ENCODE measurements at regions not wholly inside any gene's neighbourhood (a gene's known extent, or its start where the extent isn't known, plus 50 kb on each side); places are given as distances from the start of the nearest gene placed in this dataset.

GRCh38 chr3:65093641-65094040, 405.8 kb upstream of the ADAMTS9 start:
- Histone ChIP-seq H3K36me3 (no peaks in the 10 kb centered on the region), H3K4me3 (ENCODE audit: low read depth, low read length) (no peak overlapping the region), H3K27me3 (ENCODE audit: insufficient read depth, low read depth, severe bottlenecking) (no peaks in the 10 kb centered on the region), H3K9me3 (ENCODE audit: severe bottlenecking) (no peaks in the 10 kb centered on the region), H3K27ac (no peak overlapping the region)
- DNase-seq: no peak
- TF ChIP-seq CTCF (IDR thresholded peaks at IDR 0.05; ENCODE audit: low read depth, low read length): no peak

GRCh38 chr3:65091565-65091964, 403.8 kb upstream of the ADAMTS9 start:
- DNase-seq: no peak
- H3K36me3 ChIP-seq: no peaks in the 10 kb centered on the region
- TF ChIP-seq CTCF (IDR thresholded peaks at IDR 0.05; ENCODE audit: low read depth, low read length): no peak

GRCh38 chr3:65083240-65083639, 395.4 kb upstream of the ADAMTS9 start:
- no peak overlapping the region for H3K27ac ChIP-seq
- no peak for DNase-seq
- no peak for TF ChIP-seq CTCF (IDR thresholded peaks at IDR 0.05; ENCODE audit: low read depth, low read length)
- no peaks in the 10 kb centered on the region for H3K27me3 ChIP-seq (ENCODE audit: insufficient read depth, low read depth, severe bottlenecking)
- H3K4me3 ChIP-seq (ENCODE audit: low read depth, low read length): no peak overlapping the region
- no peaks in the 10 kb centered on the region for H3K9me3 ChIP-seq (ENCODE audit: severe bottlenecking)
- H3K36me3 ChIP-seq: no peaks in the 10 kb centered on the region

More at GRCh38 chr3:65091565-65091964, 403.8 kb upstream of the ADAMTS9 start:
- Histone ChIP-seq H3K9me3 (ENCODE audit: severe bottlenecking) (no peaks in the 10 kb centered on the region), H3K27ac (no peak overlapping the region), H3K27me3 (ENCODE audit: insufficient read depth, low read depth, severe bottlenecking) (no peaks in the 10 kb centered on the region), H3K4me3 (ENCODE audit: low read depth, low read length) (no peak overlapping the region)

GRCh38 chr3:65081536-65081935, 393.7 kb upstream of the ADAMTS9 start:
- no peak for TF ChIP-seq CTCF (IDR thresholded peaks at IDR 0.05; ENCODE audit: low read depth, low read length)
- Histone ChIP-seq H3K36me3 (no peaks in the 10 kb centered on the region), H3K9me3 (ENCODE audit: severe bottlenecking) (no peaks in the 10 kb centered on the region), H3K27ac (no peak overlapping the region), H3K4me3 (ENCODE audit: low read depth, low read length) (no peak overlapping the region), H3K27me3 (ENCODE audit: insufficient read depth, low read depth, severe bottlenecking) (no peaks in the 10 kb centered on the region)
- no peak for DNase-seq

- H3K4me3 ChIP-seq (ENCODE audit: low read depth, low read length): no peak overlapping the region
- peak; percentile 49 for DNase-seq
- H3K9me3 ChIP-seq (ENCODE audit: severe bottlenecking): no peaks in the 10 kb centered on the region
- H3K27ac ChIP-seq: no peak overlapping the region
- no peaks in the 10 kb centered on the region for H3K27me3 ChIP-seq (ENCODE audit: insufficient read depth, low read depth, severe bottlenecking)
- H3K36me3 ChIP-seq: no peaks in the 10 kb centered on the region
- TF ChIP-seq CTCF (IDR thresholded peaks at IDR 0.05; ENCODE audit: low read depth, low read length): peak; percentile 53
Measured at GRCh38 chr3:65080432-65080831, 392.6 kb upstream of the ADAMTS9 start.

GRCh38 chr3:65079560-65079959, 391.8 kb upstream of the ADAMTS9 start:
- TF ChIP-seq CTCF (IDR thresholded peaks at IDR 0.05; ENCODE audit: low read depth, low read length): no peak
- Histone ChIP-seq H3K36me3 (no peaks in the 10 kb centered on the region), H3K27me3 (ENCODE audit: insufficient read depth, low read depth, severe bottlenecking) (no peaks in the 10 kb centered on the region), H3K4me3 (ENCODE audit: low read depth, low read length) (no peak overlapping the region), H3K9me3 (ENCODE audit: severe bottlenecking) (no peaks in the 10 kb centered on the region), H3K27ac (no peak overlapping the region)
- DNase-seq: no peak

Data from WERI-Rb-1 (cell line).